Glutamatergic neuron (in vitro differentiated cells): ENCODE measurements at regions not wholly inside any gene's neighbourhood (a gene's known extent, or its start where the extent isn't known, plus 50 kb on each side); places are given as distances from the start of the nearest gene placed in this dataset.
"Not testable (repeated sequence)": the region's sequence is repeated elsewhere in the genome, so short reads cannot be mapped to it uniquely, and the experiment has no call there.

ENCODE experiments used
- DNase-seq: peaks from one replicate; pipeline ENCODE4 v3.0.0; 2022
- H3K27ac Mint-ChIP-seq: one replicate; pipeline ENCODE4 v1.8.0; 2020; ENCODE audit warnings: mild to moderate bottlenecking, mixed read lengths, inconsistent platforms; ENCODE audit not compliant: unreplicated experiment
- H3K27me3 Mint-ChIP-seq: one replicate; pipeline ENCODE4 v1.8.0; 2020; ENCODE audit warnings: mild to moderate bottlenecking, moderate library complexity, mixed read lengths, inconsistent platforms; ENCODE audit not compliant: unreplicated experiment
- H3K36me3 Mint-ChIP-seq: one replicate; pipeline ENCODE4 v1.8.0; 2020; ENCODE audit warnings: mild to moderate bottlenecking, mixed read lengths, inconsistent platforms; ENCODE audit not compliant: unreplicated experiment
- H3K4me1 Mint-ChIP-seq: one replicate; pipeline ENCODE4 v1.8.0; 2020; ENCODE audit warnings: mild to moderate bottlenecking, low read depth, mixed read lengths, inconsistent platforms; ENCODE audit not compliant: unreplicated experiment
- H3K4me3 Mint-ChIP-seq: one replicate; pipeline ENCODE4 v1.8.0; 2020; ENCODE audit warnings: mild to moderate bottlenecking, mixed read lengths, inconsistent platforms; ENCODE audit not compliant: unreplicated experiment
- H3K9me3 Mint-ChIP-seq: one replicate; pipeline ENCODE4 v1.8.0; 2020; ENCODE audit warnings: mild to moderate bottlenecking, moderate library complexity, mixed read lengths, inconsistent platforms; ENCODE audit not compliant: unreplicated experiment
- CTCF ChIP-seq: fragments of 200-600 bp; sonication (generic); IDR thresholded peaks from one replicate; pipeline ENCODE4 v1.5.0; 2021; ENCODE audit not compliant: partially characterized antibody, unreplicated experiment

GRCh38 chr12:58673021-58673420, 247.3 kb downstream of the LRIG3 start:
- Mint-ChIP-seq H3K27ac (no peak overlapping the region), H3K27me3 (no peaks in the 10 kb centered on the region), H3K4me1 (no peaks in the 10 kb centered on the region), H3K36me3 (peaks cover 1% of the 10 kb centered on the region), H3K9me3 (no peaks in the 10 kb centered on the region), H3K4me3 (no peak overlapping the region)
- no peak for TF ChIP-seq CTCF
- DNase-seq, result no peak

GRCh38 chr12:58677833-58678232, 242.5 kb downstream of the LRIG3 start:
- H3K9me3 Mint-ChIP-seq, H3K27me3 Mint-ChIP-seq, DNase-seq: not testable (repeated sequence)

GRCh38 chr12:58678753-58679152, 241.6 kb downstream of the LRIG3 start:
- no peak for DNase-seq
- H3K4me3 Mint-ChIP-seq, result no peak overlapping the region
- H3K36me3 Mint-ChIP-seq, result peaks cover 14% of the 10 kb centered on the region
- peaks cover 6% of the 10 kb centered on the region for H3K9me3 Mint-ChIP-seq
- peaks cover 4% of the 10 kb centered on the region for H3K27me3 Mint-ChIP-seq
- H3K27ac Mint-ChIP-seq, result no peak overlapping the region
- TF ChIP-seq CTCF, result no peak
- no peaks in the 10 kb centered on the region for H3K4me1 Mint-ChIP-seq

More at GRCh38 chr12:58677833-58678232, 242.5 kb downstream of the LRIG3 start:
- H3K36me3 Mint-ChIP-seq, result peaks cover 14% of the 10 kb centered on the region
- not testable (repeated sequence) for H3K4me3 Mint-ChIP-seq, H3K27ac Mint-ChIP-seq, H3K4me1 Mint-ChIP-seq

- no peak for DNase-seq
- H3K36me3 Mint-ChIP-seq, result peaks cover 14% of the 10 kb centered on the region
- no peak overlapping the region for H3K27ac Mint-ChIP-seq
- H3K9me3 Mint-ChIP-seq, result peaks cover 6% of the 10 kb centered on the region
- H3K4me3 Mint-ChIP-seq, result no peak overlapping the region
- no peaks in the 10 kb centered on the region for H3K4me1 Mint-ChIP-seq
- peaks cover 4% of the 10 kb centered on the region for H3K27me3 Mint-ChIP-seq
- no peak for TF ChIP-seq CTCF
These were observed 238.6 kb downstream of the LRIG3 start for GRCh38 chr12:58681730-58682129.

- Mint-ChIP-seq H3K27ac (no peak overlapping the region), H3K4me3 (no peak overlapping the region)
These were observed 225.0 kb downstream of the LRIG3 start for GRCh38 chr12:58695263-58695662.

More at GRCh38 chr12:58695263-58695662, 225.0 kb downstream of the LRIG3 start:
- no peak for TF ChIP-seq CTCF
- Mint-ChIP-seq H3K4me1 (no peaks in the 10 kb centered on the region), H3K9me3 (peaks cover 2% of the 10 kb centered on the region), H3K36me3 (peaks cover 4% of the 10 kb centered on the region), H3K27me3 (no peaks in the 10 kb centered on the region)
- DNase-seq, result no peak
